ENCODE measurements at regions not wholly inside any gene's neighbourhood (a gene's known extent, or its start where the extent isn't known, plus 50 kb on each side); places are given as distances from the start of the nearest gene placed in this dataset.

DNA sequence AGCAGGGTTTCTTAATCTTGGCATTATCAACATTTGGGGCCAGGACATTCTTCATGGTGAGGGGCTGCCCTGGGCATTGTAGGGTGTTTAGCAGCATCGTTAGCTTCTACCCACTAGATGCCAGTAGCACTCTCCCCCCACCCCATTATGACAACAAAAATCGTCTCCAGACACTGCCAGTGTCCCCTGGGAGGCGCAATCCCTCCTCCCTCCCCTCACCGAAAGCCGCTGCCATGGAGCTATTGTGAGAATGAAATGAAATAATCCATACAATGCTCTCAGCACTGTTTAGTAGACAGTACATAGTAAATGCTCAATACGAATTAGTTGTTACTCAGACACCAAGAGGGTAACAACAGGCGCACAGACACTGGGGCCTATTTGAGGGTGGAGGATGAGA lies 502.9 kb downstream of the NPIPA7 start:
- TF ChIP-seq, protein P1, sequence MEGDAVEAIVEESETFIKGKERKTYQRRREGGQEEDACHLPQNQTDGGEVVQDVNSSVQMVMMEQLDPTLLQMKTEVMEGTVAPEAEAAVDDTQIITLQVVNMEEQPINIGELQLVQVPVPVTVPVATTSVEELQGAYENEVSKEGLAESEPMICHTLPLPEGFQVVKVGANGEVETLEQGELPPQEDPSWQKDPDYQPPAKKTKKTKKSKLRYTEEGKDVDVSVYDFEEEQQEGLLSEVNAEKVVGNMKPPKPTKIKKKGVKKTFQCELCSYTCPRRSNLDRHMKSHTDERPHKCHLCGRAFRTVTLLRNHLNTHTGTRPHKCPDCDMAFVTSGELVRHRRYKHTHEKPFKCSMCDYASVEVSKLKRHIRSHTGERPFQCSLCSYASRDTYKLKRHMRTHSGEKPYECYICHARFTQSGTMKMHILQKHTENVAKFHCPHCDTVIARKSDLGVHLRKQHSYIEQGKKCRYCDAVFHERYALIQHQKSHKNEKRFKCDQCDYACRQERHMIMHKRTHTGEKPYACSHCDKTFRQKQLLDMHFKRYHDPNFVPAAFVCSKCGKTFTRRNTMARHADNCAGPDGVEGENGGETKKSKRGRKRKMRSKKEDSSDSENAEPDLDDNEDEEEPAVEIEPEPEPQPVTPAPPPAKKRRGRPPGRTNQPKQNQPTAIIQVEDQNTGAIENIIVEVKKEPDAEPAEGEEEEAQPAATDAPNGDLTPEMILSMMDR (IDR thresholded peaks at IDR 0.05; ENCODE audit: low read length, missing control alignments), result no peak
- DNase-seq (ENCODE audit: low read depth), result no peak

DNA sequence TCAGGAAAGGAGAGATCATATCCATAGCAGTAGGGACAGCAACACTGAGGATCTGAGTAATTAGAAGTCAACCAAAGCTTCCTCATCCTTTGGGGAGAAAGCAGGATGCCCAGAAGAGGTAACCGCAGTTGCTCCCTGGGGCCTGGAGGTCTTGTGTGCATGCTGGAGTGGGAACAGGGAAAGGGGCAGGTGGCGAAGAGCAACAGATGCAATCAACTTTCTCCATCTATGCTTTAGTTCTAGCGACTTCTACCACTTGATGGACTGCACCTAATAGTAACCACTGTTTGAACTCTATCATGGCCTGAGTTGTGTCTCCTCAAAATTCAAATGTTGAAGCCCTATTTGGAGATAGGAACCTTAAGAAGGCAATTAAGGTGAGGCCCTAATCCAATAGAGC lies 503.8 kb downstream of the NPIPA7 start:
- no peak for DNase-seq (ENCODE audit: low read depth)
- TF ChIP-seq, protein P1 (IDR thresholded peaks at IDR 0.05; ENCODE audit: low read length, missing control alignments), result no peak

More for the DNA sequence above, 502.9 kb downstream of the NPIPA7 start:
- H3K4me3 ChIP-seq (replicated peaks; ENCODE audit: low read depth, low read length), result no peak overlapping the region

DNA sequence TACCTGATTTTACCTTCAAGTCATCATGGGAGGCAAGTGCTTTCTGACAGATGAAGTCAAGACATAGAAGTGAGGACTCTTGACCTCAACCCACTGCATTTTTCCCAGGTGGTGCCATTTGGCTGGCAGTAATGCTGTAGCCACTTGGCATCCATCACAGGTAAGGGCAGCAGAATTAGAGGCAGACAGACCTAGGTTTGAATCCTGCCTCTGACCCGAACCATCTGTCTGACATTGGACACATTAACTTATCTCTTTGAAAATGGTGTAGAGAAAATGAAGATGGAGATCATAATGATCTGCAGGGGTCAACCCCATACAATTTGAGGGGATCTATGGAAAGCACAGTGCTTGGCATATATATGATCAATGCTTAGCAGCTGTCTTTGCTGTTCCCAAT lies 505.5 kb downstream of the NPIPA7 start:
- no peak overlapping the region for H3K4me3 ChIP-seq (replicated peaks; ENCODE audit: low read depth, low read length)
- TF ChIP-seq, protein P1 (IDR thresholded peaks at IDR 0.05; ENCODE audit: low read length, missing control alignments), result no peak
- no peak for DNase-seq (ENCODE audit: low read depth)

More for the DNA sequence above, 503.8 kb downstream of the NPIPA7 start:
- H3K4me3 ChIP-seq (replicated peaks; ENCODE audit: low read depth, low read length), result no peak overlapping the region

DNA sequence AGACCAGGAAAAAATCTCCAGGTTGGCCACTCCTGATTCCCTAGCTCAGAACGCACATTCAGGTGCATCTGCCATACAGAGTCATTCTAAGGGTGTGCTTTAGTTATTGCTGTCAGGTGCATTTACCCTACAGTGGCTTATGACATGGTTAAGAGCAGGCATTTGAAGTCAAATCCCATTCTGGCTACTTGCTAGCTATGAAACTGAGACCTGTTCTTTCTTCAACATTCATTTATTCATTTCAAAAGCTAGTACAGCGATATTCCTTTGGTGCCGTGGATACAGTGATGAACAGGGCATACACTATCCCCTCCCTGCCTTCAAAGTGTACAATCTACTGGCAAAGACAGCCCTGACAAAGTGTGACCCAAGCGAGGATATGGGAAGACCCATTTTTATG lies 508.3 kb downstream of the NPIPA7 start:
- TF ChIP-seq, protein P1 (IDR thresholded peaks at IDR 0.05; ENCODE audit: low read length, missing control alignments), result no peak

DNA sequence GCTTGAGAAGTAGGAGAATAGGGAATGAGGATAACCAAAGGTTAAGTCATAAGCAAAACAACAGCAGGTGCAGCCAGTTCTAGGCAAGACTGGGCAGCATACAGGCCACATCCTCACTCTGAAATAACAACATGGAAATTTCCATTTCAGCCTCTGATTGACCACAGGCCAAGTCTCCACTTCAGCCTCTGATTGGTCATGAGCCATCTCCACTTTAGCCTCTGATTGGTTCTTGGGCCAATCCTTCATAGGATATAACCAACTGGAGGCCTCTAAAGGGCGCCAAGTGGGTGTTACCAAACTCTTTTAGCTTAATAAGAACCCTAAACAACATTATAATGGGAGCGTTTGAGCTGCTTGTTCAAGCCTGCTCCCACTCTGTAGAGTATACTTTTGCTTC lies 512.0 kb downstream of the NPIPA7 start:
- no peak overlapping the region for H3K4me3 ChIP-seq (replicated peaks; ENCODE audit: low read depth, low read length)
- TF ChIP-seq, protein P1 (IDR thresholded peaks at IDR 0.05; ENCODE audit: low read length, missing control alignments), result no peak
- DNase-seq (ENCODE audit: low read depth), result no peak

More for the DNA sequence above, 508.3 kb downstream of the NPIPA7 start:
- H3K4me3 ChIP-seq (replicated peaks; ENCODE audit: low read depth, low read length), result no peak overlapping the region
- DNase-seq (ENCODE audit: low read depth), result no peak

DNA sequence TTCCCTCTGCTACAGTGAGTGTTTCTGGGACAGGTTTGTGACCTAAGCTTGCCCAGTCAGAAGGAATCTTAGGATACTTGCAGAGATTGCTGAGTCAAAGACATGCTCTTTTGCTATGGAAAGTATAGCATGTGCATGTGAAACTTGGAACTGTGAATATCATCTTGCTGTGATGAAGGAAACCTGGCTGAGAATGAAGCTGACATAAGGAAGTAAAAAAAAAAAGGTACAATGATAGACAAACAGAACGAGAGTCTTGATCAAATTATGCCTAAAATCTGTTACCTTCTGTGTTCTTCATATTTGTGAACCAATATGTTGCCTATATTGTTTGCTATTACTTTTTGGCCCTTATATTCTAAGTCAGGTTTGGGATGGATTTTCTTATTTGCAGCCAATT lies 525.7 kb downstream of the NPIPA7 start:
- no peak overlapping the region for H3K4me3 ChIP-seq (replicated peaks; ENCODE audit: low read depth, low read length)
- TF ChIP-seq, protein P1 (IDR thresholded peaks at IDR 0.05; ENCODE audit: low read length, missing control alignments), result no peak
- DNase-seq (ENCODE audit: low read depth), result no peak

DNA sequence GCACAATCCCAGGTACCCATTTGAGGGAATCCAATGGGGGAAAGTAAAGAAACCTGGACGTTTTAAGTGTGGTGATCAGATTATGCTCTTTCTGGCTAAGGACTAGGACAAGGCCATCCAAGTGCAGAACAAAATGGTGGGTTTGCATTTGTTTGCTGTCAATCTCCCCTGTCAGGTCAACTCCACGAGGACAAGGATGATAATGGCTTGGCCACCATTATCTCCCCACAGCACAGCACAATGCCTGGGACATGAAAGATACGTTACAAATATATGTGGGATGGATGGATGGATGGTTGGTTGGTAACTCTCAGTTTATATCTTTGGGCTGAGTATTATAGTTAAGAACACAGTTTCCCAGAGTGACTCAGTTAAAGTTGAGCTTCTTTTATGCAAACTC lies 526.9 kb downstream of the NPIPA7 start:
- no peak for DNase-seq (ENCODE audit: low read depth)
- TF ChIP-seq, protein P1 (IDR thresholded peaks at IDR 0.05; ENCODE audit: low read length, missing control alignments), result no peak
- H3K4me3 ChIP-seq (replicated peaks; ENCODE audit: low read depth, low read length), result no peak overlapping the region

Data from fibroblast of pulmonary artery (primary cell).